ENCODE measurements at regions not wholly inside any gene's neighbourhood (a gene's known extent, or its start where the extent isn't known, plus 50 kb on each side); places are given as distances from the start of the nearest gene placed in this dataset.
"Not testable (repeated sequence)": the region's sequence is repeated elsewhere in the genome, so short reads cannot be mapped to it uniquely, and the experiment has no call there.

DNA sequence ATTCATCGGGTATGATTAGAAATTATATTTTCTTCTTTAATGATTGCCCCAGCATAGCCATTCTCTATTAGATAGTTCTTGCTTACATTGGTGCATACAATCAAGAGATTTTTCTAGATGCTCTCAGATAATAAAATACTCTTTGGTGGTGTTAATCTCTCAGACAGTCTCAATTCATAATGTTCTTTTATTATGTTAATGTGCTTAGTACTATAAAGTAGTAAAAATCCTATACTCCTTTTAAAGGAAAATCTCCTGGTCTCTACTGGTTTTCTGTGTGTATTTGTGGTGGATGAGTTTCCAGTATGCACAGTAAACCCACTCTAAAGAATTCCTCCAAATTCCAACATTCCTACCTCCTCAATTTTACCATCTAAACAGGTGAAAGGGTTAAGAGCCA, 203.5 kb downstream of the FAT4 start:
- no peak for DNase-seq

DNA sequence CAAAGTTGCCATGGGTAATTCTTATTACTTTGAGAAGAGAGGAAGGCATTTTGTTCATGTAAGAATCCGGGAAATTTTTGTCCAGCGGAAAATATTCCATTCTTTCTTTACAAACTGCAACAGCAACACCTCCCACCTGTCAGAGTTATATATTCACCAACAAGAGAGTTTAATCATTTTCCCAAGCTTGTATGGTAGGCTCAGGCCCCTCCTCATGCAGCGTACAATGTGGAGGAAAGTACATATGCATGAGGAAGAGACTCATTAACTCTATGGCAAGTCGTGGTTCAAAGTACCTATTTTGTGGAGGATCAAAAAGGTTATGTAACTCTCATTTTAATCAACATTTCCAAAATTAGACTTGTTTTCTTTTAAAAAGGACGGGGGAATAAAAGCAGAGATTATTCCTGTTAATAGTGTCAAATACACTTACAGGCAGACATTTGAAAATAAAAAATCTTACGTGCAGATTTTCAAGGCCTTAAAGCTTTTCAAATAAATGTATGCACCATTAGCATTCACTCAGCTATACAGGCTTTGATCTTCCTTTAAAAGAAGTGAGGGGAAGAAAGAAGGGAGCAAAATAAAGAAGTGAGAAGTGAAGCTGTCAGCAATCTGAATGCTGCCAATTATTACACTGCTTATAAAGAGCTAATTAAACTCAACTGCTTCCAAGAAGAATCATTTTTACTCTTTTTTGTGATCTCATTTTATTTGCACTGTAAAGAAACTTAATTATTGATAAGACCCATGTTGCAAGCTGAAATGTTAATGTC, 204.8 kb downstream of the FAT4 start:
- no peak for DNase-seq

DNA sequence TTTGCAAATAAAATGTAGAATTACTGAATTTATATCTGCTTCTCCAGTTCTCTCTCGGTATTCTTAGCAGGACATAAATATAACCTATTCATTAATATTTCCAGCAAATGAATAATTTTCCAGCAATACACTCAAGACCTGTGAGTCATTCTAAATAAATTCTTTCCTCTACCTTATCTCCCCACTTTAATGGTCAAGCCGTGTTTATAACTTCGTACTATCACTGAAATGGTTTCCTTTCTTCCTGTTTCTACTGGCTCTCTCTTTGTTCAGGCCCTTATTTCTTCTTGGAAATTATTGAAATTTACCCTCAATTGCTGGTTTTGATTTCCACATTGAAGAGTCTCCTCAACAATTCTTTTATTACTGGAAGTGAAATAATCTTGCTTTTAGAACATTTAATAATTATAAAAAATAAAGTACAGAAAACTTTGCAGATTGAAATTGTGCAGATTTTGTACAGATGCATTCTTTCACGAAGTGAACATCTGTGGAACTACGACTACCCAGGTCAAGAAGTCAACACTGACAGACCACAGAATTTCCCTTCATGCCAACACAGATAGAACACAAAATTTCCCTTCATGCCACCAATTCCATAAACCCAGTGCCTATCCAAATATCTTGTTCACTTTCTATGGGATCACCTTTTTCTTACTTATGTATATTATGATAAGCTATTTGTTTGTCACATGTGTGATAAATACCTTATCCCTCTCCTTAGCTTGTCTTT, 205.7 kb downstream of the FAT4 start:
- DNase-seq, result no peak

DNA sequence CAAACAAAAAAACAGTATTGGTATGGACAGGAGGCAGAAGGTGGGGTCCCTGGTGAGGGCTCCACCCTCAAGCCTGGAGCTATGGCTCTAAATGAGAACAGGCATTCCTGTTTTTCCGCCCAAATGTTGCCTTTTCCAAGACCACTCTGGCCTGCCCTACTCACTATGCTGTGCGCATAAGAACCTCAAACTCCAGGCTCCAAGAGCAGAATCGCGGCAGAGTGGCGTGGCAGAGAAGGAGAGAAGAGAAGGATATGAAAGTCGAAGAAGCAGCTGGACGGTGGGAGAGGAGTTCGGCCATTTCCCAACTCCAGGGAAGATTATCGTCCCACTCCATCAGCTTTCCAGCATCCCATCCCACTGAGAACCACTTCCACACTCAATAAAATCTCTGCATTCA, 207.8 kb downstream of the FAT4 start:
- DNase-seq, result no peak

DNA sequence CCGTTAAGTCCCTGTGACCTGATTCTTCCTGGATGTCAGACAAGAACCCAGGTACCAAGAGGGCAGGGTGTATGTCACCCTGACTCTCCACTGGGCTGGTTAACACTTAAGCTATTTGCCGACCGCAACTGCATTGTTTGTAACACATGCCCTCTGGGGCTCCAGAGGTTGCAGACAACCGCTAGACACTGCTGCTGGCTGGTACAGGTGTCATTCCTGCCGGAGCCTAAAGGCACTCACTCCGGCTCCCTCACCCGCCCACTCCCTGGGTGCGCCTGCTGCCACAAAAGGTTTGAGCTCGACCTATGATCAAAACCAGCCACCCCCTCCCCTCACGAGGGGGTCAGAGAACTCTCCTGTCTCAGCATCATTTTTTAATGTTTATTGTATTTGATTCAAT, 208.2 kb downstream of the FAT4 start:
- no peak for DNase-seq

DNA sequence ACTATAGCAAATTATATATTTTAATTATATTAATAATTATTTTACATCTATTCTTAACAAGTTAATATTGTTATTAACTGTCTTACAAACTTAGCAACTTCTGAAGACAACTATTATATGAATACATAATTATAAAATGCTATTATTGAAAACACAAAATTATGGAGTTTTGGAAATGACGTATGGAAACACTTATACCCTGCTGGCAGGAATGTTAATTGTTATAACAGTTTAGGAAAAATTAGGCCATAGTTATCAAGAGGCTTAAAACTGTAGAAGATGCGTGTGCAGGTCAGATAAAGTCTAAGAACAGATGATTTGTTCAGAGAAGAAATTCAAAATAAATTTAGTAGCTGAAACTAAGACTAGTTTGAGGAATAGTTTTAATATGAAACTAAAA, 211.7 kb downstream of the FAT4 start:
- no peak for DNase-seq

DNA sequence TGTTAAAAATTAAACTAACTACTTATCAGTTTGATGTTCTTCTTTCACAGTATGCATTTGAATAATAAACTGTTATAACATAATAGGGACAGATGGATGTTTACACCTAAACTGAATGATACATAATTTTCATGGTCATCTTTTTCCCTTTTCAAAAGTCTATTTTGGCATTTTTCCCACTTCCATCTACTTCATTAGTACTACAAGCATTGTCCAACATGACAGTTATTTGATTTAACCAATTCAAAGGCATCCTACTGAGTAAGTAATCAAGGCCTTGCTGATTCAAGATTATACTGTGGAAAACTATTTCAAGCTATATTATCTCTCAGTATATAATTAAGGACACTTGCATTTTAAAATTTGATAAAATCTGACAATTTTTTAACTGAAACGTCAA, 212.9 kb downstream of the FAT4 start:
- no peak for DNase-seq

DNA sequence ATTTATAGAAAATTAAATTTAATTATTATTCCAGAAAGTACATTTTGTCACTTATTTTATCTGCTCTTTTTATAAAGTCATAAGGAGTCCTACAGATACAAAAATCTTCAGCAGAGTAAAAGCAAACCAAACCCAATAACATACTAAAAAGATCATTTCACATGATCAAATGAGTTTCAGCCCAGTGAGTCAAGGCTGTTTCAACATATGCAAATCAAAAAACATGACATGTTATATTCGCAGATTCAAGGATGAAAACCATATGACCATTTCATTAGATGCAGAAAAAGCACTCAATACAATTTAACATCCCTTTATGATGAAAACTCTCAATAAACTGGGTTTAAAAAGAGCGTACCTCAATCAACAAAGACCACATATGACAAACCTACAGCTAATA, 214.3 kb downstream of the FAT4 start:
- no peak for DNase-seq

DNA sequence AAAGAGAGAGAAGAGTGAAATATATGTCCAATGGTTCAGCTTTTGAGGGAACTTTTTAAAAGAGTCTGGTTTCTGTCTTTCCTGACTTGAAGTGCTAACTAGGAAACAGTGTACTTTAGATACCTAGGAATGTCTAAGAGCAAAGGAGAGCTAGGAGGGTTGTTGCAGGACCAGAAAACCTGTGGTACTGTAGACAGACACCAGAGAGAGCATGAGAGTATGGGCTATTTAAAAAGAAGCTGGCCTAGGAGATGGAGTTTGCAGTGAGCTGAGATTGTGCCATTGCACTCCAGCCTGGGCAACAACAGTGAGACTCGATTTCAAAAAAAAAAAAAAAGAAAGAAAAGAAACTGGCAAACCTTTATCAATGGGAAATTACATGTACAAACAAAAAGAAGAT, 223.9 kb downstream of the FAT4 start:
- DNase-seq, result no peak

DNA sequence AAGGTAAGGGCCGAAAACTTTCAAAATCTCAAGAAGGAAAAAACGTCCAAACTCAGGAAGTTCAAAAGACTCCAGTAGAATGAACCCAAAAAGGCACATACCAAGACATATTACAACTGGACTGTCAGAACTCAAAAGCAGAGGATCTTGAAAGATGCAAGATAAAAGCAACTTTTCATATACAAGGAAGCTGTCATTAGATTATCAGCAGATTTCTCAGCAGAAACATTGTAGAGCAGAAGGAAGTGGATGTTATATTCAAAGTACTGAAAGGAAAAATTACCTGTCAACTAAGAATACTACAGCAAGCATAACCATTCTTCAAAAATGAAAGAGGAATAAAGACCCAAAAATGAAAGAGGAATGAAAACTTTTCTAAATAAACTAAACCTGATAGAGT, 224.9 kb downstream of the FAT4 start:
- DNase-seq, result no peak

DNA sequence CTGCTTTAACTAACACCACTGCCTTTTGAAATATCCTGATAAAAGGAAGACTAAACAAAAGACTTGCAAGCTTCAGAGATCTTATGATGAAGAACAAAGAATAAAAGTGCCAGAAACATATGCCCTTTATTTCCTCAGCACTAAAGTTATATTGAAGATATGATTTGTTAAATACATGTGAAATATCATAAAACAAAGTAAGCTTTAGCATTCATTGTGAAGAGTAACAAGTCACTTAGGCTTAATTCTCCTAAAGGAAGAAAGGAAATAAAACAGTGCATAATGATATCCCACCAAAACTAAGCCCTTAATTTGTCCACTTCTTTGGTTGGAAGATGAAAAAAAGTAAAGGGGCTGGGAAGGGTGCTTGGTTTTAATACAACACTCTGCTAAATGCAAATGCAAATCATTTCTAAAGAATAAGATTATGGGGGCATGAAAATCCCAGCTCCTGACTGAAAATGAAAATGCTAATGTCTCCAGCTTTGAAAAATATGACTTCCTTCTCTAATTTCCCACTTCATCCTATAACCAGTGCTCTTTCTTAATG, 227.2 kb downstream of the FAT4 start:
- DNase-seq, result no peak

DNA sequence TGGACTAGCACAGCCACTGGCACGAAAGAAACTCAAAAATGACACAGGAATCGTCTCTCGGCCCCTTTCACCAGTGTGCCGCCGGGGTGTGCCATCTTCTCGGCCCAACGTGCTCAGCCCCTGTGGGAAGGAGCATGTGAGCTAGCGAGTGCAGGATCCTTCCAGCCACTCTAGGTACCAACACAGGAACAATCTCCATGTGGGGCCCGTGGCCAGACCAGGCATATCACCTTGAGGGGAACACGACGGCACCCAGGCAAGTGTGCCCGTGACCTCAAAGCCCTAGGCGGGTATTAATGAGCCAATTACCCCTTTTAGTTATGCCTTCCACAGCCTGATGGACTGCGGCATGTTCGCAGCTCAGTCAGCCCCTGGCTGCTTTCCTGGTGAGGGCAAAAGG, 231.5 kb downstream of the FAT4 start:
- no peak for DNase-seq

DNA sequence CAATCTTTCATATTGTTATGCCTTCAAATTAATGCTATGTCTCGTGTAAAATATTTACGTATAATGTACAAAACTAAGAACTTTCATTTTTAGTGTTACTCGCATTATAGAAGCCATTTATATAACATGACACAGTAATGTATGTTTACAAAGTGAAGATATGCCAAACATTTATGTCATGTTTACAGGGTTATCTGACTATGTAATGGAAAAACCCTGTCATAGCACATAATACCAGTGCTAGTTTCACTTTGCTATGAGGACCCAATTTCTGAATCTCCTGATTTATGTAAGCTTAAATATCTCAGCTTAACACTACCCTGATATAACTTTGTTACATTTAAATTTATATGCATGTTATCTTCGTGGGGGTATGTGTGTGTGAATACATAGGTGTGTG, 233.1 kb downstream of the FAT4 start:
- no peak for DNase-seq

DNA sequence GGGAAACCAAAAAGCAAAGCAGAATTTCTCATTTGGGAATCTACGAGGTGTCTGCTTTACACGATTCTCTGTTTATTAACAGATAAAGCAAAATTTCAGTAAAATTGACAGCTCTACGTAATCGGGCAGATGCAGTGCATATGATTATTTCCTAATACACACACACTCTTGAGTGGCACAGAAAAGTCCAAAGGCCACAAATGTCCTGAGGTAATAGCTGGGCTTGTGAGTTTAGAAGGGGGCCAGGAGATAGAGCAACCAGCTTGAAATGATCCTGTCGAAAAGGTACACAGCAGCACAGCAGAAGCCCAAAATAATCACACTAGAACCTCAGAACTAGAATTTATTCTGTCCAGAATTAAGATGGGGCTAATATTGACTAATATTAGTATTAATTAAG, 236.0 kb downstream of the FAT4 start:
- DNase-seq, result no peak

DNA sequence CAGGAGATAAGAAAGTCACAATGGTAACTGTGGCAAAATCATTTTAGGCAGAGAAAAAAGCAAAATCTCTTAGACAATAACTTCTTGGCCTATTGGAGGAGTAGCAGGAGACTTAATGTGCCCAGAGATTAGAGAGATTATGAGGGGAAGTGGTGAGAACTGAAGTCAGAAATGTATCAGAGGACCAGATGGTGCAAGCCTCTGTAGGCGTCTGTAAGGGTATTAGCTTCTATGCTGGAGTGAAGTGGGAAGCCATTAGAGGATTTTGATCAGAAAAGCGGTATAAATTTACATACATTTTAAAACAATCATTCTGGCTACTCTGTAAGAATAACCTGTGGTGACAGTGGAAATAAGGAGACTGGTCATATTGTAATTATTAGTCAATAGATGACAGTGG, 236.7 kb downstream of the FAT4 start:
- no peak for DNase-seq

DNA sequence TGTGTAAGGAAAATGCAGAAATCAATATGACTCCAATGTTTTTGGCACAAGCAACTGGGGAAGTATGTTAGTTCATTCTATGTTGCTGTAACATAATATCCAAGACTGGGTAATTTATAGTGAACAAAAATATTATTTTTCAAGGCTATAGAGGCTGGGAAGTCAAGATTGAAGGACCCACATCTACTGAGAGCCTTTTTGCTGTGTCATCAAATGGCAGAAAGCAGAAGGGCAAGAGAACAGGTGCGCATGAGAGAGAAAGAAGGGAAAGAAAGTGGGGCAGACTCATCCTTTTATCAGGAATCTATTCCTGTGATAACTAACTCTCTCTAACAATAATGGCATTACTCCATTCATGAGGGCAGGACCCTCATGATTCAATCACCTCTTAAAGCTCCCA, 237.2 kb downstream of the FAT4 start:
- no peak for DNase-seq

DNA sequence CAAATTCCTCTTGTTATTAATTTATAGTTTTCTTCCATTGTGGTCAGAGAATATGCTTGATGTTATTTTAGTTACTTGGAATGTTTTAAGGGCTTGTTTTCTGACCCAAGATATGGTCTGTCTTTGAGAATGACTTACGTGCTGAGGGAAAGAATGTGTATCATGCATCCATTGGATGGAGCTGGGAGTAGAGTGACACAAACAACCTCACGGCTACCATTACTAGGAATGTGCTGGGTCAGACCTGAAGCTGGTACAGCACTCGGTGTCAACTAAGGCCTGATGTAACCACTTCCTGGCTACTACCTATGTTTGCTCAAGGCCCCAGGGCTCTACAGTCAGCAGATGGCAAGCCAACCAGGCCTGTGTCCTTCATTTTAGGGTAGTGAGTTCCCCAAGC, 257.8 kb downstream of the FAT4 start:
- DNase-seq, result no peak

DNA sequence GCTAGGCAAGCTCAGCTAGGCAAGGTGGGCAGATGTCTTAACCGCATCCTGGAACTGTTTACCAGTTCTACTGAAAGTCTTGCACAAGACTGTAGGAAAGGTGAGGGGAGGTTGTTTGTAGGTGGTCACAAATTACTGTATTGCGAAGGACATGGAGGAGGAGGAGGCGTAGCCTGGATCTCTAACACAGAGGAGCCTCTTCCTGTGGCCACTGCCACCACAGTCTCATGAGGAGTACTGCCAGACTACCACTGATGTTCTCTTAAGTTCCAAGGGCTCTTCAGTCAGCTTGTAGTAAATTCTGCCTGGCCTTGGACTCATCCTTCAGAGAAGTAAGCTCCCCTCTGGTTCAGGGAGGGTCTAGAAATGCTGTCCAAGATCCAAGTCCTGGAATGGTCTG, 258.6 kb downstream of the FAT4 start:
- no peak for DNase-seq

DNA sequence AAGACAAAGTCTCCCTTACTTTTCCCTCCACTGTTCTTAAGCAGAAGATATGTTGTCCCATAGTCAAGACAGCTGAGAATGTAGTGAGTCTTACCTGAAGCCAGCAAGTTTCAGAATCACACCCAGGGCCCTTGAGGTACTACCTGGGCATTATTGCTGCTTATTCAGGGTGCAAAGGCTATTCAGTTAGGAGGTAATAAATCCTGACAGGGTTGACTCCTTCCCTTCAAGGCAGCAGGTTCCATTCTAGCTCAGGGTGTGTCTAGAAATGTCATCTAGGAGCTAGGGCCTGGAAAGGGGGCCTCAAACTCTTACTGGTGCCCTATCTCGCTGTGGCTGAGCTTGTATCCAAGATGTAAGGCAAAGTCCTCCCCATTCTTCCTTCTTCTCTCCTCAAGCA, 259.0 kb downstream of the FAT4 start:
- DNase-seq, result no peak

DNA sequence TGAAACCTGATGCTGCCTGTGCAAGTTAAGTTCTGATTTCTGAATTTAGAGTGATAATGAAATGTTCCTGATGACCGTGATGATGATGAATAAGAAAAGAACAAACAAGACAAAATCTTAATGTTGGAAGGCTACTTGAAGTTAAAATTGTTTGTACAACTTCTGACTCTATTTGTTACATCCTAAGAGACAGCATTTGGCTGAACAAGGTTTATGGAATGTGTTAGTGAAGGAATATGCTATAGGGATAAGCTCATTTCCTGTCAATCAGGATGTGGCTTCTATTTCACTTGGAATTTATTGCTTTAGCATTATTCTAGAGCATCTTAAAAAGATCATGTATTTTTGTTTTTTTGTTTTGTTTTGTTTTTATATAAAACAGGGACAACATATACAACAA, 267.5 kb downstream of the FAT4 start:
- DNase-seq, result no peak

DNA sequence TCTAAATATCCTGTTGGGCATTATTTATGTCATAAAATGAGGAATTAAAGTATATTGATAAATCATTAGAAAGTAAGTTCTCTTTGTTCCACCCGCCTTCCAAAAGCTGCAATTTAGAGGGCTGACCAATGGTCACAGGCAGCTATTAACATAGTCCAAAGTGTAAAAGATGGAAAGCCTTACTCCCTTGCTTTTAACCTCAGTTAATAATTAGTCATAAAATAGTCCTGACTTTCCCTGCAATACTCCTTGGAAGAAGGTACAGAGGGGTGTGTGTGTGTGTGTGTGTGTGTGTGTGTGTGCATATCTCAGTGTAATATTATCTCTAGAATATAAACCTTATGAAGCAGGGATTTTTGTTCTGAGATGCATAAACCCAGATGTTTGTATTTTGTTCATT, 275.4 kb downstream of the FAT4 start:
- DNase-seq, result no peak

DNA sequence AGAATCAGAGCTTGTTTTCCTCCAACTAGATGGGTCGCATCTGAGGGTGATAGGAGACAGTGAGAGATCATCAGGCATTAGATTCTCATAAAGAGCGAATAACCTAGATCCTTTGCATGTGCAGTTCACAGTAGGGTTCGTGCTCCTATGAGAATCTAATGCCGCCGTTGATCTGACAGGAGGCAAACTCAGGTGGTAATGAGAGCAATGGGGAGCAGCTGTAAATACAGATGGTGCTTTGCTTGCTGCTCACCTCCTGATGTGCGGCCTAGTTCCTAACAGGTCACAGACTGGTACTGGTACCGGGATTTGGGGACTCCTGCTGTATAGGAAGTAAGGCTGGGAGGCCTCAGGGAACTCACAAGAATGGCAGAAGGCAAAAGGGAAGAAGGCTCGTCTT, 276.5 kb downstream of the FAT4 start:
- no peak for DNase-seq

DNA sequence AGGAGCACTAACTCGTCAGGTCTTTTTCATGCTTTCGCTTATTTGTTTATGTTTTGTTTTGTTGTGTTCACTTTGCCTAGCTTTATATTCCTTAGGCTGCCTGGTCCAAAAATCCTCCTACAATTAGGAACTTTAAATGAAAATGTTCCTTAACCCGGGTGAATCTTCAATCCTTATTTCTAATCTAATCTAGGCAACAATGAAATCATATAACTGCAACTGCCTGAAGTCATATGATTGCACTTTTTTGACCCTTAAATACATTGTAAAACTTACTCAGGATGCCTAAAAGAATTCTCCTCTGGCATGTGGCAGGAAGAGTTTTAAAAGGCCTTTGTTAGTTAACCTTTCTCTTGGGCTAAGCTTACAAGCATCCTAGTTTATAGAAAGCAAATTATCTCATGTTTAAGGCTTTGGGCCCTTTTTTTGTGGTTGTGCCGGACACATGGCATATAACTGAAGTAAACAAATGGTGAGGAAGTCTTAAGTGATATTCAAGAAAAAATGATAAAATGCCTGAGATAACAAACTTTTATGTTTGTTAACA, 279.4 kb downstream of the FAT4 start:
- no peak for DNase-seq

DNA sequence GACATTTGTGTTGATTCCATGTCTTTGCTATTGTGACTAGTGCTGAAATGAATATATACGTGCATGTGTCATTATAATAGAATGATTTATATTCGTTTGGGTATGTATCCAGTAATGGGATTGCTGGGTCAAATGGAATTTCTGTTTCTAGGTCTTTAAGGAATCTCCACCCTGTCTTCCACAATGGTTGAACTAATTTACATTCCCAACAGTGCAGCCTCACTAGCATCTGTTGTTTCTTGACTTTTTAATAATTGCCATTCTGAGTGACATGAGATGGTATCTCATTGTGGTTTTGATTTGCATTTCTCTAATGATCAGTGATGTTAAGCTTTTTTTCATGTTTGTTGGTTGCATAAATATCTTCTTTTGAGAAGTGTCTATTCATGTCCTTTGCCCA, 291.2 kb downstream of the FAT4 start:
- not testable (repeated sequence) for DNase-seq
